H1 (cell line): ENCODE measurements at regions not wholly inside any gene's neighbourhood (a gene's known extent, or its start where the extent isn't known, plus 50 kb on each side); places are given as distances from the start of the nearest gene placed in this dataset.
A peak's percentile ranks its signal among the peaks of the same experiment; 100 is the strongest.

Source experiments
- CTCF ChIA-PET: fragments of 300-600 bp; sonication (Branson Sonifier 250); formaldehyde crosslinking; loops from one replicate; lab custom pipeline; 2021; ENCODE audit not compliant: partially characterized antibody; lab: Charles Lee
- POLR2A ChIA-PET: fragments of 300-600 bp; sonication (Branson Sonifier 250); formaldehyde crosslinking; loops from one replicate; lab custom pipeline; 2021; ENCODE audit warnings: inconsistent platforms; ENCODE audit not compliant: partially characterized antibody; lab: Charles Lee
- DNase-seq, 2 experiments: peaks; one replicate each; pipeline versions ENCODE4 v3.0.0 to v3.0.0-alpha.2; 2010 to 2022; ENCODE audit warnings: low spot score in 2 of 2, low read depth in 1 of 2, mixed read lengths in 1 of 2
- FAIRE-seq: peaks from 2 replicates; lab custom pipeline; 2011; peaks lifted over from hg19 to GRCh38; lab: Jason Lieb, UNC
- H2AFZ ChIP-seq: 2 replicates; pipeline ENCODE4 v1.8.1; 2012; ENCODE audit warnings: low read length, inconsistent platforms
- H2AK5ac ChIP-seq: 2 replicates; pipeline ENCODE4 v1.6.1; 2013; ENCODE audit warnings: low read depth, low read length
- H2BK120ac ChIP-seq: replicated peaks from 2 replicates; pipeline ENCODE3; 2013; ENCODE audit warnings: low read depth, low read length, inconsistent platforms
- H2BK12ac ChIP-seq: 2 replicates; pipeline ENCODE4 v1.6.1; 2013; ENCODE audit warnings: low read depth, low read length
- H2BK15ac ChIP-seq: 2 replicates; pipeline ENCODE4 v1.6.1; 2013; ENCODE audit warnings: low read length
- H2BK20ac ChIP-seq: 2 replicates; pipeline ENCODE4 v1.6.1; 2013; ENCODE audit warnings: low read length
- H2BK5ac ChIP-seq: 2 replicates; pipeline ENCODE4 v1.6.1; 2013; ENCODE audit warnings: low read depth, low read length
- H3K14ac ChIP-seq: 2 replicates; pipeline ENCODE4 v1.6.1; 2013; ENCODE audit warnings: inconsistent platforms; ENCODE audit not compliant: insufficient read length
- H3K18ac ChIP-seq: 2 replicates; pipeline ENCODE4 v1.6.1; 2013; ENCODE audit warnings: low read length; ENCODE audit errors: extremely low read depth
- H3K23ac ChIP-seq: 2 replicates; pipeline ENCODE4 v1.6.1; 2013; ENCODE audit warnings: inconsistent platforms; ENCODE audit not compliant: insufficient read length
- H3K23me2 ChIP-seq: 2 replicates; pipeline ENCODE4 v1.6.1; 2013; ENCODE audit warnings: low read depth, low read length
- H3K27ac ChIP-seq: 2 replicates; pipeline ENCODE4 v1.6.1; 2011; ENCODE audit warnings: low read depth, low read length, inconsistent platforms
- H3K27me3 ChIP-seq, 4 experiments: replicated peaks in 1 of 4; 1 replicate in 1 of 4; 2 replicates in 3 of 4; pipeline versions ENCODE4 v1.6.1 to v1.8.1; 2011 to 2013; ENCODE audit warnings: low read length in 3 of 4, mild to moderate bottlenecking in 3 of 4, inconsistent platforms in 2 of 4, mixed read lengths in 2 of 4, moderate library complexity in 1 of 4; ENCODE audit not compliant: control insufficient read depth in 3 of 4, insufficient read depth in 3 of 4; ENCODE audit errors: extremely low read depth in 1 of 4
- H3K36me3 ChIP-seq, 4 experiments: 2 replicates each; pipeline versions ENCODE4 v1.6.1 to v1.8.1; 2011 to 2013; ENCODE audit warnings: mild to moderate bottlenecking in 4 of 4, low read length in 3 of 4, moderate library complexity in 2 of 4, control low read depth in 1 of 4, inconsistent platforms in 1 of 4; ENCODE audit not compliant: insufficient read depth in 4 of 4, control insufficient read depth in 2 of 4
- H3K4ac ChIP-seq: replicated peaks from 2 replicates; pipeline ENCODE3; 2013; ENCODE audit warnings: low read length, low read depth, mixed read lengths, inconsistent platforms; ENCODE audit not compliant: insufficient read length
- H3K4me1 ChIP-seq, 4 experiments: replicated peaks in 1 of 4; 1 replicate in 1 of 4; 2 replicates in 3 of 4; pipeline versions ENCODE4 v1.6.1 to v1.8.1; 2011 to 2013; ENCODE audit warnings: low read length in 3 of 4, inconsistent platforms in 2 of 4, mixed read lengths in 1 of 4; ENCODE audit not compliant: insufficient read depth in 4 of 4, control insufficient read depth in 3 of 4
- H3K4me2 ChIP-seq, 2 experiments: 2 replicates each; pipeline versions ENCODE4 v1.6.1 to v1.8.1; 2011 to 2013; ENCODE audit warnings: low read depth in 2 of 2, low read length in 2 of 2, control low read depth in 1 of 2, inconsistent platforms in 1 of 2, mild to moderate bottlenecking in 1 of 2; ENCODE audit not compliant: insufficient read depth in 1 of 2
- H3K4me3 ChIP-seq, 4 experiments: fragments of 200-600, 300-600 bp in 1 of 4; sonication (generic), shearing (Covaris generic), sonication (Bioruptor Twin) in 1 of 4; 2 replicates each; pipeline versions ENCODE4 v1.5.1 to v1.8.1; 2011 to 2016; ENCODE audit warnings: low read length in 4 of 4, low read depth in 3 of 4, control low read depth in 2 of 4, inconsistent platforms in 2 of 4, mild to moderate bottlenecking in 2 of 4, mixed read lengths in 1 of 4, moderate library complexity in 1 of 4; ENCODE audit not compliant: insufficient read depth in 2 of 4; ENCODE audit errors: extremely low read depth in 1 of 4
- H3K56ac ChIP-seq: replicated peaks from 2 replicates; pipeline ENCODE3; 2013; ENCODE audit warnings: low read depth, mild to moderate bottlenecking, mixed read lengths, low read length, inconsistent platforms; ENCODE audit not compliant: insufficient read length
- H3K79me1 ChIP-seq: 2 replicates; pipeline ENCODE4 v1.6.1; 2013; ENCODE audit warnings: low read depth, low read length, control low read depth
- H3K79me2 ChIP-seq, 2 experiments: 2 replicates each; pipeline versions ENCODE4 v1.6.1 to v1.8.1; 2012 to 2013; ENCODE audit warnings: low read length in 2 of 2, mild to moderate bottlenecking in 2 of 2, inconsistent platforms in 1 of 2; ENCODE audit not compliant: insufficient read depth in 2 of 2, control insufficient read depth in 1 of 2
- H3K9ac ChIP-seq, 4 experiments: replicated peaks in 1 of 4; 1 replicate in 1 of 4; 2 replicates in 3 of 4; pipeline versions ENCODE4 v1.6.1 to v1.8.1; 2011 to 2013; ENCODE audit warnings: low read depth in 3 of 4, low read length in 3 of 4, control low read depth in 2 of 4, mild to moderate bottlenecking in 2 of 4, moderate library complexity in 2 of 4, inconsistent platforms in 1 of 4; ENCODE audit errors: extremely low read depth in 1 of 4
- H3K9me3 ChIP-seq, 2 experiments: 2 replicates each; pipeline versions ENCODE4 v1.6.1 to v1.8.1; 2012 to 2013; ENCODE audit warnings: mild to moderate bottlenecking in 2 of 2, moderate library complexity in 2 of 2, control low read depth in 1 of 2, inconsistent platforms in 1 of 2, low read depth in 1 of 2, low read length in 1 of 2, mixed read lengths in 1 of 2; ENCODE audit not compliant: insufficient read depth in 2 of 2
- H4K20me1 ChIP-seq, 2 experiments: replicated peaks in 1 of 2; 2 replicates each; pipeline versions ENCODE3 to v1.8.1; 2011 to 2013; ENCODE audit warnings: inconsistent platforms in 2 of 2, low read length in 2 of 2, mild to moderate bottlenecking in 1 of 2; ENCODE audit not compliant: insufficient read depth in 2 of 2, control insufficient read depth in 1 of 2
- H4K5ac ChIP-seq: 2 replicates; pipeline ENCODE4 v1.6.1; 2013; ENCODE audit warnings: low read length, low read depth, mixed read lengths, inconsistent platforms; ENCODE audit not compliant: insufficient read length
- H4K8ac ChIP-seq: 2 replicates; pipeline ENCODE4 v1.8.0; 2013; ENCODE audit warnings: mild to moderate bottlenecking, moderate library complexity, low read length, inconsistent platforms; ENCODE audit not compliant: insufficient read depth; ENCODE audit errors: extremely low read depth
- H4K91ac ChIP-seq: replicated peaks from 2 replicates; pipeline ENCODE3; 2013; ENCODE audit warnings: low read length, mixed read lengths, inconsistent platforms; ENCODE audit not compliant: insufficient read length
- ATF2 ChIP-seq: IDR thresholded peaks from 2 replicates; pipeline ENCODE4 v1.6.1; 2012; ENCODE audit warnings: low read length, inconsistent platforms
- BCL11A ChIP-seq, 2 experiments: IDR thresholded peaks; one replicate each; pipeline ENCODE4 v1.6.1; 2011; ENCODE audit warnings: low read depth in 2 of 2, low read length in 2 of 2, mild to moderate bottlenecking in 2 of 2
- CBX8 ChIP-seq: fragments of 300-800, 300-1000 bp; sonication (generic); IDR thresholded peaks from 2 replicates; pipeline ENCODE4 v1.7.1; 2016; ENCODE audit warnings: low read depth, low read length, borderline replicate concordance
- CHD2 ChIP-seq: IDR thresholded peaks from 2 replicates; pipeline ENCODE4 v1.6.1; 2012; ENCODE audit warnings: low read length, improper control_type of control experiment
- JUN ChIP-seq: IDR thresholded peaks from 2 replicates; pipeline ENCODE4 v1.6.1; 2011; ENCODE audit warnings: low read depth, mild to moderate bottlenecking, improper control_type of control experiment, low read length
- NANOG ChIP-seq: IDR thresholded peaks from 2 replicates; pipeline ENCODE4 v1.6.1; 2011; ENCODE audit warnings: low read length, low read depth, mild to moderate bottlenecking, inconsistent platforms; ENCODE audit not compliant: insufficient read depth, poor library complexity, severe bottlenecking
- POU5F1 ChIP-seq: IDR thresholded peaks from 2 replicates; pipeline ENCODE4 v1.6.1; 2011; ENCODE audit warnings: low read depth, mild to moderate bottlenecking, low read length, moderate library complexity
- RBBP5 ChIP-seq: IDR thresholded peaks from 2 replicates; pipeline ENCODE4 v1.7.1; 2012; ENCODE audit warnings: low read depth, mild to moderate bottlenecking, inconsistent platforms, low read length, moderate library complexity, borderline replicate concordance
- RFX5 ChIP-seq: IDR thresholded peaks from 2 replicates; pipeline ENCODE4 v1.6.1; 2011; ENCODE audit warnings: low read depth, low read length, improper control_type of control experiment, borderline replicate concordance
- TAF7 ChIP-seq: optimal IDR thresholded peaks from 2 replicates; pipeline ENCODE3; 2011; ENCODE audit warnings: low read depth, mild to moderate bottlenecking, inconsistent platforms, low read length, moderate library complexity, borderline replicate concordance
- TEAD4 ChIP-seq: IDR thresholded peaks from 2 replicates; pipeline ENCODE4 v1.6.1; 2012; ENCODE audit warnings: low read depth, low read length, inconsistent platforms, mixed read lengths
- WGBS, 2 experiments: shearing (Covaris generic) in 1 of 2; methylation state at CpG; one replicate each; pipeline versions ENCODE4 v1.1.6 to v1.1.7; 2013 to 2015; ENCODE audit warnings: low lambda C conversion rate in 2 of 2, mixed read lengths in 2 of 2, inconsistent platforms in 1 of 2, low coverage in 1 of 2, missing lambda C conversion rate in 1 of 2; ENCODE audit not compliant: insufficient replicate concordance in 2 of 2, insufficient coverage in 1 of 2, insufficient read length in 1 of 2; ENCODE audit errors: extremely low coverage in 1 of 2, missing lambda C conversion rate in 1 of 2; 5-methylcytosine and 5-hydroxymethylcytosine counted together

GRCh38 chr5:68515514-68515913, 300.0 kb downstream of the PIK3R1 start:
- no peak overlapping the region for H2BK5ac ChIP-seq
- WGBS, 2 experiments: 69% methylated on average over 4 of the region's 4 CpGs; no CpG with 5 or more reads in 1 of the 2 experiments
- H3K4ac ChIP-seq: no peak overlapping the region
- no peak overlapping the region for H3K14ac ChIP-seq
- no peaks in the 10 kb centered on the region for H3K79me2 ChIP-seq
- no peaks in the 10 kb centered on the region for H3K23me2 ChIP-seq
- no peak overlapping the region for H2BK15ac ChIP-seq
- no peak overlapping the region for H3K23ac ChIP-seq
- H4K20me1 ChIP-seq: no peaks in the 10 kb centered on the region
- DNase-seq (no peak), FAIRE-seq (peak; percentile 24)
- no peak overlapping the region for H2AFZ ChIP-seq
- TF ChIP-seq RBBP5 (no peak), CHD2 (no peak), RFX5 (no peak), CBX8 (no peak), JUN (no peak), POU5F1 (no peak), TEAD4 (no peak), NANOG (no peak), BCL11A (IDR thresholded peaks at IDR 0.05; ENCODE audit: low read depth in 2 of 2, low read length in 2 of 2) (no peak), ATF2 (no peak), TAF7 (no peak)
- no peaks in the 10 kb centered on the region for H3K36me3 ChIP-seq
- H2BK120ac ChIP-seq: no peak overlapping the region
- H2BK20ac ChIP-seq: no peak overlapping the region
- POLR2A ChIA-PET: no interaction called here
- H3K9me3 ChIP-seq: no peaks in the 10 kb centered on the region
- H3K79me1 ChIP-seq: no peaks in the 10 kb centered on the region
- H2BK12ac ChIP-seq: no peak overlapping the region
- peaks cover 0 to 9% (median 1%) of the 10 kb centered on the region in 4 experiments; a peak in 1 of 7 replicates for H3K4me1 ChIP-seq
- H3K27me3 ChIP-seq: no peaks in the 10 kb centered on the region
- no peak overlapping the region for H3K4me2 ChIP-seq
- no peak overlapping the region for H3K4me3 ChIP-seq
- no peak overlapping the region for H4K91ac ChIP-seq
- no peak overlapping the region for H4K8ac ChIP-seq
- H3K27ac ChIP-seq: no peak overlapping the region
- no peak overlapping the region for H3K9ac ChIP-seq
- H3K56ac ChIP-seq: no peak overlapping the region
- H2AK5ac ChIP-seq: no peak overlapping the region
- CTCF ChIA-PET: interaction anchor here (1.4 kb wide), 1 partner anchor 145 kb away, joined by 4 read pairs; no protein-coding TSS in a partner anchor
- H3K18ac ChIP-seq: no peak overlapping the region
- H4K5ac ChIP-seq: no peak overlapping the region
